GM18868 (cell line): ENCODE measurements at regions not wholly inside any gene's neighbourhood (a gene's known extent, or its start where the extent isn't known, plus 50 kb on each side); places are given as distances from the start of the nearest gene placed in this dataset.
"Not testable (repeated sequence)": the region's sequence is repeated elsewhere in the genome, so short reads cannot be mapped to it uniquely, and the experiment has no call there.

Source experiments
- ATAC-seq: cut with Tn5 transposase; IDR thresholded peaks from one replicate; pipeline ENCODE4 v1.9.1; 2021; ENCODE audit warnings: mild to moderate bottlenecking, moderate library complexity; ENCODE audit not compliant: unreplicated experiment

DNA sequence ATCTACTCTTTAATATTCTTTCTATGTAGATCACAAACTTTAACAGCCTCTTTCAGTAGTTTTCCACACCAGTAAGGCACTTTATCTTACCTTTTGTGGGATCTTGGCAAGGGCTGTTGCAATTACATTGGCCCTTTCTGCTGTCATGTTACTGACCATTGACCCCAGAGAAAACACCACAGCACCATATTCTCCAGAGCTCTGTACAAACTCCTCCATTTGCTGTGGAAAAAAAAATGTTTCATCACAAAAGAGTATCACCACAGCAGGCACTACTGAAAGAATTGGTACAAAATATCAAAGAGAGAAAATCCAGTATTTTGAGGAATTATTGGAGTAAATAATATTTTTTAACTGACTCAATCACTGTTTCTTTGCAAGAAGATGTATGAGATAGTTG lies 62.3 kb upstream of the UGT2A3 start:
- ATAC-seq = not testable (repeated sequence)

DNA sequence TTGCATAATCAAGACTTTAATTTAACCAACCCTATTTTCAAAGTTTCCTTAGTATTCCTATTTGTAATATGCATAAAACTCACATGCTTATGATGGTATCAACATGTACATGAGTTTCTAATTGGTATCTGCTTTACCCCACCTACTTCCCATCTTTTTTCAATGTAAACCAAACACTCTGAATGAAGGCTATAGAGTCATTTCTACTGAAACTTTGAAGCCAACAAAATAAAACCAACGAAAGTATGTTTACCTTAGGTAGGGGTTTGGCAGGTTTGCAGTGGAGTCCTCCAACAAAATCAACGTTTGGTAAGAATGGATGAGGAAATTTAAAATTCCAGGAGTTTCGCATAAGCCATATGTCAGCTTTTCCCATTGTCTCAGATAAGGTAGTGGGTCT lies 66.4 kb upstream of the UGT2A3 start:
- ATAC-seq = not testable (repeated sequence)

DNA sequence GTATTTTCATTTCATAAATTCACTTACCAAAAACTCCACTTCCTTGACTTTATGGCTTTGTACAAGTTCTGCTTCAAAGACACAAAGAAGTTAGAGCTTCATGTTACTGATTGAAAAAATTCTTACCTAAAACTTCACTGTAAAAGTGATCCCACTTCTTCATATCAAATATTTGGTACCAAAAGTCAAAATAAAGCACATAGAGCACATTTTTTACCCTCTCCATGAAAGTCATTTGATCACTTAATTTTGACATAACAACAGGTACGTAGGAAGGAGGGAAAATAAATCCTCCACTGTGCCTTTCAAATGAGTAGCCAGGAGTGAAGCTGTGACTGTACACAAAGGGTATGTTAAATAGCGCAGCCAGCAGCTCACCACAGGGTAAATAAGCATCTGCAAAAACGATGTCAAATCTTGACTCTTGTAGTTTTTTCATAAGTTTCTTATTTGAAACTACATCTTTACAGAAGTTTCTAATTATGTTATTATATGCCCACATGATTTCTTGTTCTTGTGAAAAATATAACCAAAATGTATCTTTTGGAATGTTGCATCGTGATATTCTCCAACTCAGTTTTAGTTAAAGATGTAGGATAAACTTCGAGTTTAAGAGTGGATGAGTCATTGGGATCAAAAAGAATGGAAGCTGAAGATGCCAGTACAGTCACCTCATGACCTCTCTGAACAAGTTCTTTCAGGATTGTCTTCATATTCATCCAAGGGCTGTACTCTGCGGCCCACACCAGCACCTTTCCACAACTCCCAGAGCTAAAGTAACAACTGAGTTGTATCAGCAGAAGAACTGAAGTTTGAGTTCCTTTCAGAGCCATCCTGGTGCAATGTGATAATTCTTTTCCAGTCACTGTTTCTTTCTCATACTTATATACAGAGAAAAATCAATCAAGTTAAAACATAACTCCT lies 68.2 kb upstream of the UGT2A3 start:
- ATAC-seq = not testable (repeated sequence)

DNA sequence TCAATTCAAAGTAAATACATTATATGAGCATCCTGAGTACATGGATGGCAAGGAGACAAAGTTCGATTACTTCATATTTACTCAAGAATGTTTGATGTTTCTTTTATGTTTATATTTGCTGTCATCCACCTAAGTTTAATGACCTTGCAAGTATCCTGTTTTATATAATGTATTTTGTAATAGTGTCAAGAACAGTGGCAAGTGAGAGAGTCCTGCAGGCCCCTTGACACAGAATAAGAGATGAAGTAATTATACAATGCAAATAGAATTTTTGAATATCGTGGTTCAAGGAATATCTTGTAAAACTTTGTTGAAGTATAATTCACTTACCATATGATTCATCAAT lies 68.8 kb upstream of the UGT2A3 start:
- ATAC-seq = not testable (repeated sequence)

DNA sequence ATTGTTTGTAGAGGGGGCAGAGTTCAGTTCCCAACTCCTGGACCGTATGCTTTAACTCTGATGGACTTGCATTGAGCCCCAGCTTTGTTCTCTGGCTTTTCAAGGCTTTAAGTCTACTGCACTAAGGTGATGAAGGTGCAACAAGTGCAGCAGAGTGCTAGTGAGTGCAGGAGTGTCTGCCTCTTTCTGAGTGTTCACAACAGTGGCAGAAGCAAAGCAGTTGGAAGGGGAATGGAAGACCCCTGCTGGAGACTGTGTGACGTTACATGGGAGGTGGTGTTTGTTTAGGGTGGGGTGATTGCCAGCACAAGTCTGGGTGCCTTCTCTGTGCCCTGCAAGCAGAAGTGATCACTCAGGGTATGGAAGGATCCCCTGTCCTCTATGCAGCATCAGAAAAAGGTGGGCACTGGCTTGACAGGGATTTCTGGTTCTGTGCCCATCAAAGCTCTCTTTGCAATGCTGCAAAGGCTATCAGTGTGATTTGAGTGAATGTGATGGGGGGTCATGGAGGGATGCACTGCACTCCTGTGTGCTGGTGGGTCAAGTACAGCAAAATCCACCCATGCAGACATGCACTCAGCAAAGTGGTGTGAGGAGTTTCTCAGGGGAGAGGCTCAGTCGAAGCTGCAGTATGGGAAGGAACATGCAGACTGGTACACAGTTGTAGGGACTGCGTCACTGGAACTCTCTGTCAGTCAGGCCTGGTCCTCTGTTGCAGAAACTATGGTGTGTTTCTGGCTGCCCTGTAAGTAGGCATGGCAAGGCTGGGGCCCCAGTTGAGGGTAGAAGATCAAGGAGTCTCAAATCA lies 70.9 kb upstream of the UGT2B7 start:
- peak; percentile 71 for ATAC-seq

DNA sequence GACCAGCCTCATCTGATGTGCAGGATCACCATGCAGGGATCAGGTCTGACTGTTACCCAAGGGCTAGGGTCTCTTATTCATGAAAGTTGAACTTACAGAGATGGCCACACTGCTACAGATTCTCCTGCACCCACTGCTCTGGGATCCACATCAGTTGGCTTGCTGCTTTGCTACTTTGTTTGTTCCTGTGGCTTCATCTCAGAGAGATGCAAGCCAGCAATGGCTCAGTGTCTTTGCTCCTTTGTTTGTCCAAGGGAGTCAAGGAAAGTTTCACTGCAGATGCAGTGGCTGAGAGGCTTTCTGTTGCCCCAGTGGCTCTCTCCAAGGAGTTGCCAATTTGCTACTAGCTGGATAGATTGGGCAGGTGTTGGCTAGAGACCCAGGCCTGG lies 70.3 kb upstream of the UGT2B7 start:
- no peak for ATAC-seq

DNA sequence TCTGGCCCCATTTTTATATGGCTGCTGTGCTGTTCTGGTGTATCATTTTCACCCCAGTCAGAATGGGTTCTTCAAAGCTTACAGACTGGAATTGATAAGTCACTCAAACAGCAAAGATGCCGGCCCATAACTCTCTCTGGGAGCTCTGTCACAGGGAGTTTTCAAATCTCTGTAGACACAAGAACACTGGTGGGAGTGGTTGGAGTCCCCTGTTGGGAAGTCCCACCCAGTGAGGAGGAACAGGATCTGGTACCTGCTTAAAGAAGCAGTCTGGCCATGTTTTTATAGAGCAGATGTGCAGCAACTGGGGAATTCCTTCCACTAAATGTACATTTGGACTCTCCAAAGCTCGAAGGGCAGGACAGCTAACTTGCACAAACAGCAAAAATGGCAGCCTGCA lies 69.3 kb upstream of the UGT2B7 start:
- peak; percentile 78 for ATAC-seq

DNA sequence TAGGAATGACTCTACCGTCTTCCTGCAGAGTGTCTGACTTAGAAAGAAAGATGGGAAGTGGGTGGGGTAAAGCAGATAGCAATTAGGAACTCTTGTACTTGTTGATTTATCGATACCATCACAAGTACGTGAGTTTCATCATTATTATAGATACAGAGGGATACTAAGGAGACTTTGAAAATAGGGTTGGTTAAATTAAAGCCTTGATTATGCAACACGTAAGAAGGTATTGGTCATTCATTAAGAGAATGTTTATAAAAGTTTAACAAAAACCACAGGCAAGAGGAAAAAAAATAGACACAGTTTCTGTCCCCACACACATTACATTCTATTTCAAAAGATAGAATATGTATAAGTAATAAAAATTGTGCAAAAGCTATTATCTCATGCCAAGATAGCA lies 65.9 kb upstream of the UGT2B7 start:
- no peak for ATAC-seq

DNA sequence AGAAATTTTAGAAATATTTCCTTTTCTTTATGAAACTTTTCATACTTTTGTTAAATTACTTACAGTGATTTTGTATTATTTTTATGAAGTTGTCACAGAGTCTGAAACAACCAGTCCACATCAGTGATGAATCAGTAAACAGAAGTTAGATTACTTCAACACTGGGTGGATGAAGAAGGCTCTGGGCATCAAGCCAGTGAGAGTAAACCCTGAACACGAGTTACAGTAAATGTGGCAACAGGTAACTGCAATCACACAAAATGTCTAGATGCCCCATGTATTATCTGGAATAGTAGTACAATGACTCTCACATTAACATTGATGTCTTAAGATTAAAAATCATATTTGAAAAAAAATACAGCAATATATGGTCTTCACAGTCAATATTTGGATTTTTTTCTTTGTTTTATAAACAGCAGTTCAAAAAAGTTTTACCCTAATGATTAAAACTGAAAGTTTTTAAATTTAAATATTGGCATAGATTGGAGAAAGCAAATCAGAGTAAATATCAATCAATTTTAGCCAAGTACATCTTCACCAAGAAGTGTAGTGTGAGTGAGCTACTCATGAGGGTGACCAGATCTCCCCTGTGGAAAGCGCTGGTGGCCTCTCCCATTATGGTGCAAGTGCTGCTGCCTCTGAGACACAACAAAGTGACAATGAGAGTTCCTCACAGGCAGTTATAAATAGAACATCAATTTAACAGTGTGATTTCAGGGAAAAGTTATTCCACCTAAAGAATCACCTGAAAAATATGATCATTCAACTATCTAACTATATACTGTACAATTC lies 63.2 kb upstream of the UGT2B7 start:
- ATAC-seq = no peak

DNA sequence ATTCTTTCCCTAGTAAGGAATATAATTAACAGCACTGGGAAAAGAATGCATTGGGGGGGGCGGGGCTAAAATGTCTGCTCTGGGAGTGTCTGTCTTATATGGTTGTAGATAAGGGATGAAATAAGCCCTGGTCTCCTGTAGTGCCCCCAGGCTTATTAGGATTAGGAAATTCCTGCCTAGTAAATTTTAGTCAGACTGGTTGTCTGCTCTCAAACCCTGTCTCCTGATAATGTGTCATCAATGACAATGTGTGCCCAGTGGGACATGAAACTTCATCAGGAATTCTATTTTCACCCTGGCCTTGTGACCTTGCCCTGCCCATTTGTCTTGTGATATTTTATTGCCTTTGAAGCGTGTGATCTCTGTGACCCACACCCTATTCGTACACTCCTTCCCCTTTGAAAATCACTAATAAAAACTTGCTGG lies 61.9 kb upstream of the UGT2B7 start:
- ATAC-seq = not testable (repeated sequence)

DNA sequence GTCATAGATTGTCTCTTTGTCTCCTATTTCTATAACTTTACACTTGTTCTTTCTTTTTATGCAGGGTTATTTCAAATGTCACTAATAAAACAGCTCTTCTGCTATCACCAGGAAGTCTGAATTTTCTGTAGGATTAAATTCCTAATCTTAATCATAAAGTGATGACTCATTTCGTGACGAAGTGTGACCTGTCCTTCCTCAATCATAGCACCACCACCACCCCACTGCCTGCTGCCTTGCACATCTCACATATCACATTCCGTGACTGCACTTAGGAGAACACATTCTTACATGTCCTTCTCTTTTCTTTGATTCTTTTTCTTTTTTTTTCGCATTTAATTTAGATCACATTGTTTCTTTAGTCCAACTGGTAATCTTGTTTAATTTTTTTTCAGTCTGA lies 57.7 kb upstream of the UGT2B7 start:
- ATAC-seq = no peak

DNA sequence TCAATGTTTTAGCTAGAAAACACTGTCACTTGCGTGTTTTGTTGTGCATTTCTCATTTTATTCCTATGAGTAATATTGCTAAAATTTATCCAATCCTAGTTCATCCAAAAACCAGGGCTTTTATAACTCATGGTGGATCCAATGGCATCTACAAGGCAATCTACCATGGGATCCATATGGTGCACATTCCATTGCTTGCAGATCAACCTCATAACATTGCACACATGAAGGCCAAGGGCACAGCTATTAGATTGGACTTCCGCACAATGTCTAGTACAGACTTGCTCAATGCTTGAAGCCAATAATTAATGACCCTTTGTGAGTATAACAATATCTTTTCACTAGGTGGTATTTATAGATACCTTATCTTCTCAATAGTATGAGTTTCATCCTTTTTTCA lies 57.2 kb upstream of the UGT2B7 start:
- ATAC-seq = no peak

DNA sequence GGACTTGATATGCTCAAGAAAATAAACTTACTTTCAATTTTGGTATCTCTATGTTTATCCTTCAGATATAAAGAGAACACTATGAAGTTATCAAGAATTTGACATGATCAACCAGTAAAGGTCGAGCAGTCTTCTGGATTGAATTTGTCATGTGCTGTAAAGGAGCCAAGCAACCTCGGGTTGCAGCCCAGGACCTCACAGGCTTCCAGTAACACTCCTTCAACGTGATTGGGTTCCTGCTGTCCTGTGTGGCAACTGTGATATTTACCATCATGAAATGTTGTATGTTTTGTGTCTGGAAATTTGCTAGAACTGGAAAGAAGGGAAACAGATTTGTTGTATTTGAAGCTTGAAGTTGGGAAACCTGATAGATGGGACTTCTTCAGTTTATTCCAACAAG lies 52.0 kb upstream of the UGT2B7 start:
- no peak for ATAC-seq
